H1 (cell line): ENCODE measurements at regions not wholly inside any gene's neighbourhood (a gene's known extent, or its start where the extent isn't known, plus 50 kb on each side); places are given as distances from the start of the nearest gene placed in this dataset.
A peak's percentile ranks its signal among the peaks of the same experiment; 100 is the strongest.

Experiments used
- CTCF ChIA-PET: fragments of 300-600 bp; sonication (Branson Sonifier 250); formaldehyde crosslinking; loops from one replicate; lab custom pipeline; 2021; ENCODE audit not compliant: partially characterized antibody; lab: Charles Lee
- POLR2A ChIA-PET: fragments of 300-600 bp; sonication (Branson Sonifier 250); formaldehyde crosslinking; loops from one replicate; lab custom pipeline; 2021; ENCODE audit warnings: inconsistent platforms; ENCODE audit not compliant: partially characterized antibody; lab: Charles Lee
- DNase-seq, 2 experiments: peaks; one replicate each; pipeline versions ENCODE4 v3.0.0 to v3.0.0-alpha.2; 2010 to 2022; ENCODE audit warnings: low spot score in 2 of 2, low read depth in 1 of 2, mixed read lengths in 1 of 2
- FAIRE-seq: peaks from 2 replicates; lab custom pipeline; 2011; peaks lifted over from hg19 to GRCh38; lab: Jason Lieb, UNC
- H2AFZ ChIP-seq: 2 replicates; pipeline ENCODE4 v1.8.1; 2012; ENCODE audit warnings: low read length, inconsistent platforms
- H2AK5ac ChIP-seq: 2 replicates; pipeline ENCODE4 v1.6.1; 2013; ENCODE audit warnings: low read depth, low read length
- H2BK120ac ChIP-seq: replicated peaks from 2 replicates; pipeline ENCODE3; 2013; ENCODE audit warnings: low read depth, low read length, inconsistent platforms
- H2BK12ac ChIP-seq: 2 replicates; pipeline ENCODE4 v1.6.1; 2013; ENCODE audit warnings: low read depth, low read length
- H2BK15ac ChIP-seq: 2 replicates; pipeline ENCODE4 v1.6.1; 2013; ENCODE audit warnings: low read length
- H2BK20ac ChIP-seq: 2 replicates; pipeline ENCODE4 v1.6.1; 2013; ENCODE audit warnings: low read length
- H2BK5ac ChIP-seq: 2 replicates; pipeline ENCODE4 v1.6.1; 2013; ENCODE audit warnings: low read depth, low read length
- H3K14ac ChIP-seq: 2 replicates; pipeline ENCODE4 v1.6.1; 2013; ENCODE audit warnings: inconsistent platforms; ENCODE audit not compliant: insufficient read length
- H3K18ac ChIP-seq: 2 replicates; pipeline ENCODE4 v1.6.1; 2013; ENCODE audit warnings: low read length; ENCODE audit errors: extremely low read depth
- H3K23ac ChIP-seq: 2 replicates; pipeline ENCODE4 v1.6.1; 2013; ENCODE audit warnings: inconsistent platforms; ENCODE audit not compliant: insufficient read length
- H3K23me2 ChIP-seq: 2 replicates; pipeline ENCODE4 v1.6.1; 2013; ENCODE audit warnings: low read depth, low read length
- H3K27ac ChIP-seq: 2 replicates; pipeline ENCODE4 v1.6.1; 2011; ENCODE audit warnings: low read depth, low read length, inconsistent platforms
- H3K27me3 ChIP-seq, 4 experiments: replicated peaks in 1 of 4; 1 replicate in 1 of 4; 2 replicates in 3 of 4; pipeline versions ENCODE4 v1.6.1 to v1.8.1; 2011 to 2013; ENCODE audit warnings: low read length in 3 of 4, mild to moderate bottlenecking in 3 of 4, inconsistent platforms in 2 of 4, mixed read lengths in 2 of 4, moderate library complexity in 1 of 4; ENCODE audit not compliant: control insufficient read depth in 3 of 4, insufficient read depth in 3 of 4; ENCODE audit errors: extremely low read depth in 1 of 4
- H3K36me3 ChIP-seq, 4 experiments: 2 replicates each; pipeline versions ENCODE4 v1.6.1 to v1.8.1; 2011 to 2013; ENCODE audit warnings: mild to moderate bottlenecking in 4 of 4, low read length in 3 of 4, moderate library complexity in 2 of 4, control low read depth in 1 of 4, inconsistent platforms in 1 of 4; ENCODE audit not compliant: insufficient read depth in 4 of 4, control insufficient read depth in 2 of 4
- H3K4ac ChIP-seq: replicated peaks from 2 replicates; pipeline ENCODE3; 2013; ENCODE audit warnings: low read length, low read depth, mixed read lengths, inconsistent platforms; ENCODE audit not compliant: insufficient read length
- H3K4me1 ChIP-seq, 4 experiments: replicated peaks in 1 of 4; 1 replicate in 1 of 4; 2 replicates in 3 of 4; pipeline versions ENCODE4 v1.6.1 to v1.8.1; 2011 to 2013; ENCODE audit warnings: low read length in 3 of 4, inconsistent platforms in 2 of 4, mixed read lengths in 1 of 4; ENCODE audit not compliant: insufficient read depth in 4 of 4, control insufficient read depth in 3 of 4
- H3K4me2 ChIP-seq, 2 experiments: 2 replicates each; pipeline versions ENCODE4 v1.6.1 to v1.8.1; 2011 to 2013; ENCODE audit warnings: low read depth in 2 of 2, low read length in 2 of 2, control low read depth in 1 of 2, inconsistent platforms in 1 of 2, mild to moderate bottlenecking in 1 of 2; ENCODE audit not compliant: insufficient read depth in 1 of 2
- H3K4me3 ChIP-seq, 4 experiments: fragments of 200-600, 300-600 bp in 1 of 4; sonication (generic), shearing (Covaris generic), sonication (Bioruptor Twin) in 1 of 4; 2 replicates each; pipeline versions ENCODE4 v1.5.1 to v1.8.1; 2011 to 2016; ENCODE audit warnings: low read length in 4 of 4, low read depth in 3 of 4, control low read depth in 2 of 4, inconsistent platforms in 2 of 4, mild to moderate bottlenecking in 2 of 4, mixed read lengths in 1 of 4, moderate library complexity in 1 of 4; ENCODE audit not compliant: insufficient read depth in 2 of 4; ENCODE audit errors: extremely low read depth in 1 of 4
- H3K56ac ChIP-seq: replicated peaks from 2 replicates; pipeline ENCODE3; 2013; ENCODE audit warnings: low read depth, mild to moderate bottlenecking, mixed read lengths, low read length, inconsistent platforms; ENCODE audit not compliant: insufficient read length
- H3K79me1 ChIP-seq: 2 replicates; pipeline ENCODE4 v1.6.1; 2013; ENCODE audit warnings: low read depth, low read length, control low read depth
- H3K79me2 ChIP-seq, 2 experiments: 2 replicates each; pipeline versions ENCODE4 v1.6.1 to v1.8.1; 2012 to 2013; ENCODE audit warnings: low read length in 2 of 2, mild to moderate bottlenecking in 2 of 2, inconsistent platforms in 1 of 2; ENCODE audit not compliant: insufficient read depth in 2 of 2, control insufficient read depth in 1 of 2
- H3K9ac ChIP-seq, 4 experiments: replicated peaks in 1 of 4; 1 replicate in 1 of 4; 2 replicates in 3 of 4; pipeline versions ENCODE4 v1.6.1 to v1.8.1; 2011 to 2013; ENCODE audit warnings: low read depth in 3 of 4, low read length in 3 of 4, control low read depth in 2 of 4, mild to moderate bottlenecking in 2 of 4, moderate library complexity in 2 of 4, inconsistent platforms in 1 of 4; ENCODE audit errors: extremely low read depth in 1 of 4
- H3K9me3 ChIP-seq, 2 experiments: 2 replicates each; pipeline versions ENCODE4 v1.6.1 to v1.8.1; 2012 to 2013; ENCODE audit warnings: mild to moderate bottlenecking in 2 of 2, moderate library complexity in 2 of 2, control low read depth in 1 of 2, inconsistent platforms in 1 of 2, low read depth in 1 of 2, low read length in 1 of 2, mixed read lengths in 1 of 2; ENCODE audit not compliant: insufficient read depth in 2 of 2
- H4K20me1 ChIP-seq, 2 experiments: replicated peaks in 1 of 2; 2 replicates each; pipeline versions ENCODE3 to v1.8.1; 2011 to 2013; ENCODE audit warnings: inconsistent platforms in 2 of 2, low read length in 2 of 2, mild to moderate bottlenecking in 1 of 2; ENCODE audit not compliant: insufficient read depth in 2 of 2, control insufficient read depth in 1 of 2
- H4K5ac ChIP-seq: 2 replicates; pipeline ENCODE4 v1.6.1; 2013; ENCODE audit warnings: low read length, low read depth, mixed read lengths, inconsistent platforms; ENCODE audit not compliant: insufficient read length
- H4K8ac ChIP-seq: 2 replicates; pipeline ENCODE4 v1.8.0; 2013; ENCODE audit warnings: mild to moderate bottlenecking, moderate library complexity, low read length, inconsistent platforms; ENCODE audit not compliant: insufficient read depth; ENCODE audit errors: extremely low read depth
- H4K91ac ChIP-seq: replicated peaks from 2 replicates; pipeline ENCODE3; 2013; ENCODE audit warnings: low read length, mixed read lengths, inconsistent platforms; ENCODE audit not compliant: insufficient read length
- CEBPB ChIP-seq: IDR thresholded peaks from 2 replicates; pipeline ENCODE4 v1.6.1; 2012; ENCODE audit warnings: low read depth, low read length
- CTBP2 ChIP-seq: IDR thresholded peaks from 2 replicates; pipeline ENCODE4 v1.7.0; 2011; ENCODE audit warnings: borderline replicate concordance, mild to moderate bottlenecking, moderate library complexity, mixed read lengths, low read length; ENCODE audit not compliant: insufficient read depth, insufficient read length
- HDAC2 ChIP-seq, 2 experiments: fragments of 300-600 bp in 1 of 2; sonication (generic) in 1 of 2; IDR thresholded peaks; 2 replicates each; pipeline ENCODE4 v1.6.1; 2011 to 2012; ENCODE audit warnings: low read depth in 2 of 2, low read length in 2 of 2, mild to moderate bottlenecking in 2 of 2, moderate library complexity in 2 of 2, borderline replicate concordance in 1 of 2, inconsistent platforms in 1 of 2
- MAFK ChIP-seq: IDR thresholded peaks from 2 replicates; pipeline ENCODE4 v1.6.1; 2012; ENCODE audit warnings: low read depth, mild to moderate bottlenecking, improper control_type of control experiment, low read length
- NANOG ChIP-seq: IDR thresholded peaks from 2 replicates; pipeline ENCODE4 v1.6.1; 2011; ENCODE audit warnings: low read length, low read depth, mild to moderate bottlenecking, inconsistent platforms; ENCODE audit not compliant: insufficient read depth, poor library complexity, severe bottlenecking
- SIRT6 ChIP-seq: IDR thresholded peaks from one replicate; pipeline ENCODE4 v1.7.1; 2012; ENCODE audit warnings: low read length, inconsistent platforms
- SP2 ChIP-seq: IDR thresholded peaks from 2 replicates; pipeline ENCODE4 v1.6.1; 2012; ENCODE audit warnings: mild to moderate bottlenecking, low read length, inconsistent platforms
- SRF ChIP-seq: IDR thresholded peaks from 2 replicates; pipeline ENCODE4 v1.6.1; 2011; ENCODE audit warnings: mild to moderate bottlenecking, low read depth, low read length, moderate library complexity
- WGBS, 2 experiments: shearing (Covaris generic) in 1 of 2; methylation state at CpG; one replicate each; pipeline versions ENCODE4 v1.1.6 to v1.1.7; 2013 to 2015; ENCODE audit warnings: low lambda C conversion rate in 2 of 2, mixed read lengths in 2 of 2, inconsistent platforms in 1 of 2, low coverage in 1 of 2, missing lambda C conversion rate in 1 of 2; ENCODE audit not compliant: insufficient replicate concordance in 2 of 2, insufficient coverage in 1 of 2, insufficient read length in 1 of 2; ENCODE audit errors: extremely low coverage in 1 of 2, missing lambda C conversion rate in 1 of 2; 5-methylcytosine and 5-hydroxymethylcytosine counted together

DNA sequence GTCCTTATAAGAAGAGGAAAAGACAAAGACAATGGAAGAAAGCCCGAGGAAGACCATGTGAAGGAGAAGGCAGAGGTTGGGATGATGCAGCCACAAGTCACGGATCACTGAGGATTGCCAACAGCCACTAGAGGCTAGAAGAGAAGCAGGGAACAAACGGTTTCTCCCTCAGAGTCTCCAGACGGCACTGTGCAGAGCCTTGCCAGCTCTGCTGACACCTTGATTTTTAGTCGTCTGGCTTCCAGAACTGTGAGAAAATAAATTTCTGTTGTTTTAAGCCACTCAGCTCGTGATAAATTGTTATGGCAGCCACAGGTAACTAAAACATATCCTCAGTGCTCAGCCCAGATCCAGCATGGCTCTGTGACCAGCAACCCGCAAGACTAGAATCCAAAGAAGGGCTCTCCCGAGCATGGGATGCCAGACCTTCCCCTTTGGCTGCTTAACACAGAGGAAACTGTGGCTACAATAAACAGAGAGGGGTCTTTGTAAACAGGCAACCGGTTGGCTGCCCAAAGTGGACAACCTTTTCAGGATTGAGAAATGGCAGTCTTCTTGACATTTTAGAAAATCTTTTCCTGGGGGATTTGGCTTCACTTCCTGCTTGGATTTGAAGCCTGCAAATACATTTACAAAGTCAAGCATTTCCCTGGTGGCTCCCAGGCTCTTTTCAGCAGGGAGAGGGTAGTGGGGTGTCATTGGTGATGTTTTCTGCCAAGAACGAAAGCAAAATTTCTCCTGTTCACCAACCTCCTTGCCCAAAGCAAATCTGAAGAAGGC, 88.7 kb upstream of the ADPGK start:
- no peak overlapping the region for H2BK120ac ChIP-seq
- H3K27ac ChIP-seq: no peak overlapping the region
- no peak overlapping the region for H3K18ac ChIP-seq
- no peaks in the 10 kb centered on the region for H3K36me3 ChIP-seq
- H3K9me3 ChIP-seq: no peaks in the 10 kb centered on the region
- no peak overlapping the region for H3K14ac ChIP-seq
- POLR2A ChIA-PET: no interaction called here
- H3K79me1 ChIP-seq: no peaks in the 10 kb centered on the region
- FAIRE-seq: no peak
- no peak overlapping the region for H2AK5ac ChIP-seq
- H2BK15ac ChIP-seq: no peak overlapping the region
- TF ChIP-seq CEBPB: no peak
- TF ChIP-seq HDAC2 (IDR thresholded peaks at IDR 0.05; ENCODE audit: borderline replicate concordance in 1 of 2, low read depth in 2 of 2, low read length in 2 of 2): no peak
- TF ChIP-seq NANOG: no peak
- no peak for TF ChIP-seq SRF
- TF ChIP-seq SP2: no peak
- TF ChIP-seq MAFK: no peak
- no peak for TF ChIP-seq CTBP2
- no peak for TF ChIP-seq SIRT6
- CTCF ChIA-PET: interaction anchor here (1.1 kb wide), 1 partner anchor 15 kb away, joined by 3 read pairs; no protein-coding TSS in a partner anchor
- no peaks in the 10 kb centered on the region; a peak in 1 of 7 replicates for H3K27me3 ChIP-seq
- no peak overlapping the region for H4K5ac ChIP-seq
- WGBS, 2 experiments: 88% methylated on average over 10 of the region's 10 CpGs; no CpG with 5 or more reads in 1 of the 2 experiments
- no peak overlapping the region for H3K9ac ChIP-seq
- H3K4ac ChIP-seq: no peak overlapping the region
- H3K56ac ChIP-seq: no peak overlapping the region
- peak in 1 of 2 experiments; percentile 33 for DNase-seq
- no peaks in the 10 kb centered on the region for H3K79me2 ChIP-seq
- no peak overlapping the region for H3K23ac ChIP-seq
- no peak overlapping the region for H2BK5ac ChIP-seq
- no peak overlapping the region for H4K91ac ChIP-seq
- no peaks in the 10 kb centered on the region; the same call in 1 of the 2 replicates for H3K23me2 ChIP-seq
- peak overlapping the region; percentile 73; the same call in 1 of the 2 replicates for H2BK20ac ChIP-seq
- no peak overlapping the region for H2BK12ac ChIP-seq
- no peak overlapping the region for H3K4me3 ChIP-seq
- H2AFZ ChIP-seq: no peak overlapping the region
- H4K20me1 ChIP-seq: no peaks in the 10 kb centered on the region
- H4K8ac ChIP-seq: no peak overlapping the region
- H3K4me2 ChIP-seq: no peak overlapping the region
- no peaks in the 10 kb centered on the region for H3K4me1 ChIP-seq
